SW 1271 (cell line): ENCODE measurements at regions not wholly inside any gene's neighbourhood (a gene's known extent, or its start where the extent isn't known, plus 50 kb on each side); places are given as distances from the start of the nearest gene placed in this dataset.
"Not testable (repeated sequence)": the region's sequence is repeated elsewhere in the genome, so short reads cannot be mapped to it uniquely, and the experiment has no call there.

ENCODE experiments used
- DNase-seq, 2 experiments: peaks; one replicate each; lab custom pipeline; 2025; lab: John Stamatoyannopoulos, UW

DNA sequence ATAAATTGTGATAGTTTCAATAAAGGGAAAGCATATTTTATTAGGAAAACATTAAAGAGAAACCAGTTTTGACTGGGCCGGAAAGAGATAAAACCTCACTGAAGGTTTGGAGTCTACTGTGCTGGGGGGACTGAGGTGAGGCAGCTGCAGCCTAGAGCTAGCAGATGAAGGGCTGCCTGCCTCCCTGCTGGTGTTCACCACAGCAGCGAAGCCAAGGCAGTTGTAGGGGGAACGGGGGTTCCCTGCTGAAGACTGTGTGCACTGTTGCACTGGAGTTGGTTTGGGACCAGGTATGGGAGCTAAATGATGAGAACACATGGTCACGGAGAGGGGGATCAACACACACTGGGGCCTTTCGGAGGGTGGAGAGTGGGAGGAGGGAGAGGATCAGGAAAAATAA is 546.5 kb upstream of the SMIM31 start:
- no peak for DNase-seq

DNA sequence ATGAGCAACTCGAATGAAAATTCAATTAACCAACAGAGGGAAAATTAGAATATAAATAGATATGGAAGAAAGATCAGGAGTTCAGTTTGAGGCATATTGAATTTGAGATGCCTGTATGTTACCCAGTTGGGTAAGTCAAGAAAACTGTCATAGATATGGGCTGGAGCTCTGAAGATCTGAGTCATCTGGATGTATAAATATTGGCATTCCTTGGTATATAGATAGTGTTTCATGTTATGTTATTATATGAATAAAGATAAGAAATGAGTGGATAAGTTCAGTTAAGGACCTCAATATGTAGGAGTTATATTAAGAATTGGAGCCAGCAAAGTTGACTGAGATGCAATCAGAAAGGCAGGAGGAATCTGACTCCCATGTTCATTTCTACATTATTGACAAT is 543.6 kb upstream of the SMIM31 start:
- no peak for DNase-seq

DNA sequence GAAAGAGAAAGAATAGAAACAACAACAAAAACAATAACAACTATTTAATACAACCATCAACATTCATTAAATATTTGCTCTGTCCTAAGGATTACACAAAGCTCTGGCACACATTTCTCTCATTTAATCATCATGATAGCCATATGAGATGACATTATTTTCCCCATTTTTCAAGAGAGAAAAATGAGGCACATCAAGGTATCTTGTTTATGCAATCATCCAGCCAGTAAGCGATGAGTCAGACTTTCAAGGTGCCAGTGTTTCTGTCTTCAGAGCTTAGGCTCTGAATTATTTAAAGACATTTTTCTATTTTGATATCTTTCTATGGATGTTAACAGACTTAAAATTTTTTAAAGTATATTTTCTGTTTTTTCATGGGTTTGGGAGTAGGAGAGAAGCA is 541.8 kb upstream of the SMIM31 start:
- peak in 1 of 2 experiments; percentile 0 for DNase-seq

DNA sequence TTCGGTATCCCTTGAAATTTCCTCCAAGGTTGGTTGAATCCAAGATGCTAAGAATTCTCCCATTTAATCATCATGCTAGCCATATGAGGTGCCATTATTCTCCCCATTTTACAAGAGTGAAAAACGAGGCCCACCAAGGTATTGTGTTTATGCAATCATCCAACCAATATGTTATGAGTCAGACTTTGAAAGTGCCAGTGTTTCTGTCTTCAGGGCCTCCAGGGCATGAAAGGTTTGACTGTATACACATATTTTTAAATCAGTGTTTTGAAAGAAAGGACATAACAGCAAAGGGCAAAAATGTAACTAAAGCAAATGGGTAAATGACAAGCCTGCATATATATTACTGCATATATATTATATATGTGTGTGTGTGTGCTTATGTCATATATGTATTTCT is 541.2 kb upstream of the SMIM31 start:
- DNase-seq = no peak

DNA sequence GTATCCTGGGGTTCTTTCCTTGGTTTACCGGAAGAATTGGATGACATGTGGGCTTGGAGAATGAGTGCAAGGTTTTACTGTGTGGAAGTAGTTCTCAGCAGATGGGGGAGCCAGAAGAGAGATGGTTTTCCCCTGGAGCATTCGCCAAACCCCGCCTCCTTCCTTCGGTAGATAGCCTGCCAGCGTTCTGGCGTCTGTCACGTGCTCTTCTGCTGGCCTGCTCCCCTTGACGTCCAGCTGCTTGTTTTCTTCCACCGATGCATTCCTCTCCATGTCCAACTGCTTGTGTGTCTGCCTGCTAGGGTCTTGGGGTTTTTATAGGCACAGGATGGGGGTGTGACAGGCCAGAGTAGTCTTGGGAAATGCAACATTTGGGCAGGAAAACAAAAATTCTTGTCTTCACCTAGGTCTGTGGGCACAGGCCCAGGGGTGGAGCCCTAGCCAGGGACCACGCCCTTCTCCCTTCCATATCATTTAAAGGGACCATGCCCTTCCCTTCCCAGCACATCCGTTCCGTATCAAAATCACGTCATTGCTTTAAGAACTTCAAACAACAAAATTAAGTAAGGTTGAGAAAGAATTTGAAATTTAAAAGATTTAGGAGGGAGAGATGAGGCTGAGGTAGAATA is 538.7 kb upstream of the SMIM31 start:
- no peak for DNase-seq

DNA sequence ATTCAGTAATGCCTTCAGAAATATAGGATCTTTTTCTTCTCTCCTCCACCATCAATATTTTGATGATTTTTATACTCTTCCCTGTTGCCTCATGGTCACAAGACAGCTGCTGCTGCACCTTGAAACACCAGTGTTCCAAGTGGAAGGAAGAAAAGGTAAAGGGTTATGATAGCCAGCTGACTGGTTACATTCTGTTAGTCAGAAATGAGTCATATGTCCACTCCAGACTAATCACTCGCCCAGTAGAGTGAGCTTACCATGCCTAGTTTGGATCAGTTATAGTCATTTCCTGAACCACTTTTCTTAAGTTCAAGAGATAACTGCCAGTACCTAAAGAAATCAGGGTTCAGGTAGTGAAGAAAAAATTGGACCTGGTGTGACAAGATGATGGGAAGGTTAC is 532.3 kb upstream of the SMIM31 start:
- peak in 1 of 2 experiments; percentile 4 for DNase-seq

DNA sequence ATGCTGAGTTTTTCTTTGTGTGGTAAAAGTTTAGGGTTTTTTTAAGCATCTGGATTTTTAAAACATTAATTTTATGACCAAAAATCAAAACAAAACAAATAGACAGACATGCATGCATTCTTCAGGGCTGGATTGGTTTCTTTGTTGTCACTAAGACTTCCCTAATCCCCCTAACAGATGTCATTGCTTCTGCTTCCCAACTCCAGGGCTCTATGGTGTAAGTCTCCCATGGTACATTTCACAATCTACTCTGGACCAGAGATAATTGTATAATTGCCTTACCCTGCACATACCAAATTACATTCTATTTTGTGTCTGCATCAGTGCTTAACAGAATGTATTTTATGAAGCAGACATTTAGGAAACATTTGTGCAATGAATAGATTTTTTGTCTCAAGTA is 529.1 kb upstream of the SMIM31 start:
- no peak for DNase-seq

DNA sequence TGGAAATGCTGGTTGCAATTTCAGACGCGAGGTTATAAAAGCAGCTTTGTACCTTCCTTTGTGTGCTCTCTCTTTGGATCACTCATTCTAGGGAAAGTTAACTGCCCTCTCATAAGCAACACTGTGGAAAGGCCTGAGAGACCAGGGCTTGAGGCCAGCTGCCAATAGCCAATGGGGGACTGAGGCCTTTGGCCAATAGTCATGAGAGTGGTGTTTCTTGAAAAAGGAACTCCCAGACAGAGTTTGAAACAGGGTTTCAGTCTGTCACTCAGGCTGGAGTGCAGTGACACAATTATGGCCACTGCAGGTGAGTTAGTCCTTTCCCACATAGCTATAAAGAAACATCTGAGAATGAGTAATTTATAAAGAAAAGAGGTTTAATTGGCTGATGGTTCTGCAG is 524.7 kb upstream of the SMIM31 start:
- DNase-seq = no peak

DNA sequence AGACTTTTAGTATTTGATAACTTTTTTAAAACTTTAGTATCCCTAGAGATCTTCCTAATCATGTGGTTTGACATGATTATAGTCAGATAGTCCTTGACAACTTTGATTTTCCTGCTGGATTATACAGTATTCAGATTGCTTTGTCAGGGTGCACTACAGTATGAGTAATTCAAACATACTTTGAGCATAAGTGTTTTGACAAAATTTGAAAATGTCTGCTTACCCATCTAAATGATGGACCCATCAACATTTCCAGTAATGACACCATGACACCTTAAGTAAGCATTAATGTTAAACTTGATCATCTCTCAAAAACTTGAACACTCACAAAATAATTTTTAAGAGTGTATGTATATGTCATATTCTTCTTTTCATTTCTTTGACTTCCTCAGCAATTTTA is 514.5 kb upstream of the SMIM31 start:
- no peak for DNase-seq

DNA sequence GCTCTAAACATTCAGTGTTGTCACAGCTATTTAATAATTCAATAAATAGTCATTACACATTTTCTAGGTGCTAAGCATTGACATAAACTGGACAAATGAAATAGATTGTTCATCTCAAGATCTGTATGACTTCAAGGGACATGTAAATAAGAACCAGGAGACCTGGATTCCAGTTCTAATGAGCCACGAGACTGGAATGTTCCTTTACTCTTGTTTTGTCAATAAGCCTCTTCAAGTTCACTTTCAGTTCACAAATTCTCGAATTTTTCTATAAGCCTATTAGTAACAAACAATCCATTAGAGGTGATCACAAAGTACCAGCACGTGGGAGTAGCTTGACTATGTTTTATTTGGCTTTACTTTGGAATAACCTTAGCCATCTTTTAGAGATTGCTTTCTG is 514.0 kb upstream of the SMIM31 start:
- no peak for DNase-seq

DNA sequence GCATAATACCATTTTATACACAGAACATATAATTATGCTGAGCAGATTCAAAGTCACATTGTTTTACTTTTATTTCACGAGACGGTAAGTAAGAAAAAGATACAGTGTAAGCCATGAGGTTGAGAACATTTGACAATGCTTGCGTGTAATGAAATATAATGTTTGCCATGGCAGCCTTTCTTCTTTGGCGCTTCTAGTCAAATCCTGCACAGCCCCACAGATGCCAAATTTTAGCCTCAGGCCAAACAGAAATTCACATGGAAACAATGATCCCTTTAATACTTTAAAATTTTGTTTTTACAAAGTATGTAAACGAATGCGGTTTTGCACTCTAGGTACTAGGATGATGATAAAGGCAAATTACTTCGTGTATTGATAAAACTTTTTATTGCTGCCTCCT is 502.7 kb upstream of the SMIM31 start:
- no peak for DNase-seq

DNA sequence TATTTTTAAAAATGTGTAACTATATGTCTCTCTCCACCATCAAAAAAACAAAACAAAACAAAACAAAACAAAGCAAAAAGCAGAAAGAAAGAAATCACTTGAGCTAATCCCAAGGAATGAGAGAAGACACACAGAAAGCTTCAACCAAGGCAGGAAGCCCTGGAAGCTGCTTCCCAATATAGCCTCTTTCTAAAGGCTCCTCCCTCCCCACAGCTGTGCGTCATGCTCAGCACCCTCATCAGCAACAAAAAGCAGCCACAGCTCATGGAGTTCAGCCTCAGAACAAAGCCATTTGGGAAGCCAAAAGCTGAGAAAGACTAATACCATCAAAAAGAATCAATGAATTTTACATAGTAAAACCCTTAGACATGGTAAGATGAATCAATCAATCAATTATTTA is 501.6 kb upstream of the SMIM31 start:
- no peak for DNase-seq

DNA sequence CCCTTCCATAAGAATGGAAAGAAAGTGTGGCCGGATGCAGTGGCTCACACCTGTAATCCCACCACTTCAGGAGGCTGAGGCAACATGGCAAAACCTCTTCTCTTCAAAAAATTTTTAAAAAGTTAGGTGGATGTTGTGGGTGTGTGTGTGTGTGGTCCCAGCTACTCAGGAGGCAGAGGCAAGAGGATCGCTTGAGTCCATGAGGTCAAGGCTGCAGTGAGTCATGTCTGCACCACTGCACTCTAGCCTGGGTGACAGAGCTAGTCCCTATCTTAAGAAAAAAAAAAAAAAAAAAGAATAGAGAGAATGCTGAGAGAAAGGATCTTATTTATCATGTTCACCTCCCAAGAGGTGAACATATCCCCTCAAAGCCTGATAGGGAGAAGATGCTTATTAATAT is 492.1 kb upstream of the SMIM31 start:
- DNase-seq = no peak

DNA sequence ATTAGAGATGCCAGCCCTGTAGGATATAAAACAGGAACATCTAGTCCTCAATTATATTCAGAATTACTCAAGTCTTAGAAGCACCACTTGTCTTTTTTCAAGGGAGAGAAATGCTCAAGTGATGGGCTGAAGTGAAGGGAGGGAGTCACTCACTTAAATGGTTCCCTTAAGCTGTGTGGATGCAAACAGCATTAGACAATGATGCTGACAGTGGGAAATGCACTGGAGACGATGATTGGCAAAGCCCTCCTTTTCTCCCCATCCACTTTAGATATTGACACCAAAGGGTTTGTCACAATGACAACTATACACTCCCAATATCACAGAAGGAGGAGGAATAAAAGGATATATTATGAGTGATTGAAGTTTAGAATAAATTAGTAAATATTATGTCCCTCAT is 491.4 kb upstream of the SMIM31 start:
- not testable (repeated sequence) for DNase-seq

DNA sequence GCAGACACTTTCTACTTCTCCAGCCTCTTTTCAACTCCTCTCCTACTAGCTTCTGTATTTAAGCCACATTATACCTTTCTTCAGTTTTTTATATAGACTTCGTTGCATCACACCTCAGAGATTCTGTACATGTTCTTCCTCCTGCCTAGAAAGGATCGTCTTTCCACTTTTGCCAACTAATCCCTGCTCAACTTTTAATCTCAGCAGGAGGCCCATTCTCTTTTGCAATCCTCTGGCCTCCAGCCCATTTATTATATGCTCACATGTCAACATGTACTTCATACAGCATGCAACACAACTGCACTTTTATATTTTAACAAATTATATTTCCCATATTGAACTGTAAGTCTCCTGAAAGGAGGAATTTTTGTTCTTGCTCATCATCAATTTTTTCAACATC is 476.5 kb upstream of the SMIM31 start:
- DNase-seq = not testable (repeated sequence)

DNA sequence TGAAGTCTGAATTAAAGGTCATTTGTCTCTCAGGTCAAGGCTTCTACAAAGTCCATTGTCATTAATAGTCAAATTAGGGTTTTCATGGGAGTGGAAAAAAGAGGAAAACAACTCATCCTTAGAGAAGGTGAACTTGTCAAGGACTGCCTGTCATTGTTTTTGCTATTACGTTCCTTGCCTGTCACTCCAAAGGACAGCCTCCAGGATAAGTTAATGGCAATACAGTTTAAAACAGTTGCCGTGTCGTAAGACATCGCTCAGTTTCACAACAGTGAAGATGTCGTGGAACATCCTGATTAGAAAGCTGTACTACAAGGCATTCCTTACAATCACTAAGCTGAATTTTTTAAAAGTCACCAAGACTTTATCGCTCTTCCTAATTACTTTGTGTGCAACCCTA is 466.8 kb upstream of the SMIM31 start:
- DNase-seq = no peak

DNA sequence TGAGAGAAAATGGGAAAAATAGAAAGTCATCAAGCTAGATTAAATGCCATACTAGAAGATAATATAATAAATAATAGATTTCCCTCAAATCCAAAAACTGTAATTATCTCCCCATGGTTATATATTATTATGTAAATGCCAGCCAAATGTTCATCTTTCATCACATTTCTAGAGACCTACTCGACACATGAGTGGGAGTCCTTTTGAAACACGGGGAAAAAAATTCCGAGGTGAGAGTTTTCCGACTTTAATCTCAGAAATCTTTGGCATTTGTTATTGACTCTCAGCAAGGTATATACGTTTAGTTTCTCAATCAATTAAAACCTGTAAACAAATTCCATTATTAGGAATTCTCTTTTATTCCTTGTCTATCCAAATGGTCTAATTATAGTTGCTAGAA is 465.4 kb upstream of the SMIM31 start:
- DNase-seq = no peak

DNA sequence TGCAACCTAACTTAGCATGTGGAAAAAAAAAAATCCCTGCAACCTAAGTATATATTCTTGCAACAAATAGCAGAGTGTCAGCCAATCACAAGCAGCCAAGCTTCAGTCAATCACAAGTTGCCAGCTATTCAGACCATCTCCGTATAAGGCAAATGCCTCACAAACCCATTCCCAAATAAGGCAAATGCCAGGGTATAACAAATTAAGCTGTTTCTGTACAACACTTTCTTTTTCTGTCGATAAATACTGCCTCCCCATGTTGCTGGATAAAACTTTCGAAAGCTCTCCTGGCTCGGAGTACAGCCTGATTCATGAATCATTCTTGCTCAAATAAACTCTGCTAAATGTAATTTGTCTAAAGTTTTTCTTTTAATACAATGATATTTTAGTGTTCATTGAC is 460.7 kb upstream of the SMIM31 start:
- DNase-seq = no peak

DNA sequence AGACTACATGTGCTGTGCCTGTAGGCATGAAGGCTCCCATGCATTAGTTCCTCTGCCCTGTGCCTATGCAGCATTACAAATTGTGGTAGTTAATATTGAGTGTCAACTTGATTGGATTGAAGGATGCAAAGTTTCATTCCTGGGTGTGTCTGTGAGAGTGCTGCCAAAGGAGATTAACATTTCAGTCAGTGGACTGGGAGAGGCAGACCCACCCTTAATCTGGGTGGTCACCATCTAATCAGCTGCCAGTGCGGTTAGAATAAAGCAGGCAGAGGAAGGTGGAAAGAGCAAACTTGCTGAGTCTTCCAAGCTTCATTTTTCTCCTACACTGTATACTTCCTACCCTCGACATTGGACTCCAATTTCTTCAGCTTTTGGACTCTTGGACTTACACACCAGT is 460.2 kb upstream of the SMIM31 start:
- no peak for DNase-seq

DNA sequence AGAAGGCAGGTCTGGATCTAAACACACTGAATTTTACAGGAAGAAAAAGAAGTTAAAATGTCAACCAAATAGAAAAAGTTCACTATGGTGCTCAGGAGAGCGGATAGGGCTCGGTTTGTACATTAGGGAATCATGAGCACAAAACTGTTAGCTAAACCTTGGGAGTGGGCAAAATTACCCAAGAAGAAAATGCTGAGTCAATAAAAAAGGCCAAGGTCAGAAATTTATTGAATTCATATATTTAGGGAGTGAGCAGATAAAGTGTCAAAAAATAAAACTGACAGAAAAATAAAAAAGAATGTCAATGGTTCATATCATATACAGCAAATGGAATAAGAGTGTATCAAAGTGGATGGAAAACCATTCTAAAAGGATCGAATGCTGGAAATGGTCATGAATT is 452.5 kb upstream of the SMIM31 start:
- DNase-seq = no peak

DNA sequence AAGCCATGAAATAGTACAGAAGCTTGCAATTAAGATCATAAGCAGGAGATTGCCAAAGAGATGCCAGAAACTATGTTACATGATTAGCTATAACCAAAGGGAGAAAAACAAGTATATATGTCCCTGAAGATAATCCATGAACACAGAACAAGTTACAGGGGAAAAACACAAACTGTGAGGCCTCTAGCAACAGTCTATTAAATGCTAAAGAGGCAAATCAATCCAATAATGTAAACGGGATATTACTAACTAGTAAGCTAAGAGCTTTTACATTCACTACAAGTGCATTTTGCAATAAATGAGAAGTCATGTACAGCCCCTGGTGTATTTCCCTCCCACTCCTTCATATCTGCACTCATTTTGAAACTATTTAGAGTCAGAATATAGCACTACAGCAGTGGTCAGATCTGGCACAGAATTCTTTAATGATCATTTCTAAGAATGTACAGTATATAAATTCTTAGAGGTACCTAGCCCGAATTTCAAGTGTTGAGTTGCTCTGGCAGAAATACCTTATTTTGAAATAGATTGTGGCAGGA is 449.8 kb upstream of the SMIM31 start:
- DNase-seq = no peak

DNA sequence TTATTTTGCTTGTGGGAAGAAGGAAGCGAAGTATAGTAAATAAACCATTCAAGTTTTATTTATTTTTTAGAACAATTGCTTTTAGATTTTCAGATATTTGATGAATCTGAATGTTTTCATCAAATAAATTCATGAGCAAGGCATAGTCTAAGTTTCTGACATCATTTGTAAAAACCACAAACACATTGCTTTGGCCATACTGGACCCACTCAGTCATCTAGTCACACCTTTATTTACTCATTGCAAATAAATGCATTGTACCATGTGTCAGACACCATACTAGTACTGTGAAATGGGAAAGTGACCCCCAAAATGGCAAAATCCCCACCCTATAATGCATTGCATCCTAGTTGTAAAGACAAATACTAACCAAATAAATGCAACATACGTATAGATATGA is 449.1 kb upstream of the SMIM31 start:
- DNase-seq = no peak

DNA sequence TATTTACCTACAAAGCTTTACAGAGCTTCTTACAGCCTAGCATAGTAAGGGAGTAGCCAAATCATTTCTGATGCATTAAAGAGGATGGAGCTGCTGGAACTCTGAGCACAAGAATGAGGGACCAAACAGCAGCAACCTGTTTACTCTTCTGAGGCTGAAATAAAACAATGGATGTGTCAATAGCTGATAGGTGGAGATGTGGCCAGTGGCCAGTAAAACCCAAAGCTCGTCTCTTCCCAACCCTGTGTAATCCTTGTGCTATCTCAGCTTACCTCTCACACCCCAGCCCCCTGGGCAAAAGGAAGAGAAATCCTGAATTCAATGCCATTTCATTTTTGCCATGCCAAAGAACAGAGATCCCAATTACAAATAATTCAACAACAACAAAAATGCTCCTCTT is 446.7 kb upstream of the SMIM31 start:
- no peak for DNase-seq

DNA sequence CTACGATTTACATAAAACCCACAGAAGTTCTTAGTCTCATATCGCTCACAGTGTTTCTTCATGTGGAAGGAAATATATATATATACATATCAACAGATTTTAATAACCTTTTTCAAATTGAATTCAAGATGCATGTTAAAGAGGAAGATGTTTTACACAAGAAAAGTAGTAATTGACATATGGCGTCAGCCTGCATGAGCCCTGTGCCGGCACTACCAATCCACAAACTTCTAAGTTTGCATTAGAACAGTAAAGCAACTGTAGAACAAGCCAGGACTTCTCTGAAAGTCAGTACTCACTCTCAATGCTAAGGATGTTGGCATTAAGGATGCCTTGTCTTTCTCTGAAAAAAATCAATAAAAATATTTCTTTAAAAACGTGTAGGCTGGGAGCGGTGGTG is 441.3 kb upstream of the SMIM31 start:
- no peak for DNase-seq

DNA sequence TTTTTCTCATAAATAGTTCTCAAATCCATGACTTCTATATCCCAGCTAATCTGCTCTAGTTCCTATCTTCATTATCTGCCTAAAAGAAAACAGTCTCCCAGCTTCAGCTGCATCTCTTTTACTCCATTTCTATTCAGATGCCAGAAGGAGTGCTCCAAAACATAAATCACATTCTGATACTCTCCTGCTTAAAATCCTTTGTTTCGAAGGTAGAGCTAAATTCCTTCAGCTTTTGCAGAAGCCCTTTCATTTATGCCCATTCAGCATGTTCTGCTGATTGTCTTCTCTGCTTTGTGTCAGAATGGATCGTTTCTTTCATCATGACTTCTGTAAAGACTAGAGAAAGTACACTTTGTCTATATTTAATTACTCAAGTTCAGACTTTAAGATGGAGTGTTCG is 440.1 kb upstream of the SMIM31 start:
- no peak for DNase-seq
